SK-N-SH treated with all-trans-retinoic acid at 6 μM for 48 hours (cell line): ENCODE measurements at regions not wholly inside any gene's neighbourhood (a gene's known extent, or its start where the extent isn't known, plus 50 kb on each side); places are given as distances from the start of the nearest gene placed in this dataset.

Experiments used
- BACH2 ChIP-seq: fragments of 250-450 bp; sonication (Bioruptor Pico); IDR thresholded peaks from 2 replicates; pipeline ENCODE4 v1.9.0; 2021; ENCODE audit warnings: mild to moderate bottlenecking, borderline replicate concordance
- PPARA ChIP-seq: fragments of 250-450 bp; sonication (Bioruptor Pico); IDR thresholded peaks from 2 replicates; pipeline ENCODE4 v1.5.0; 2020; ENCODE audit warnings: mild to moderate bottlenecking, borderline replicate concordance
- RARB ChIP-seq: fragments of 250-450 bp; sonication (Bioruptor Pico); IDR thresholded peaks from 2 replicates; pipeline ENCODE4 v1.8.0; 2021; ENCODE audit warnings: mild to moderate bottlenecking, moderate library complexity
- TCF4 ChIP-seq: fragments of 250-450 bp; sonication (Bioruptor Pico); IDR thresholded peaks from 2 replicates; pipeline ENCODE4 v1.8.0; 2021; ENCODE audit warnings: mild to moderate bottlenecking, moderate library complexity, borderline replicate concordance
- ZC3H10 ChIP-seq: fragments of 250-450 bp; sonication (Bioruptor Pico); IDR thresholded peaks from 2 replicates; pipeline ENCODE4 v1.5.1; 2021; ENCODE audit warnings: mild to moderate bottlenecking, moderate library complexity
- ZFP30 ChIP-seq: fragments of 450-650 bp; formaldehyde crosslinking; IDR thresholded peaks from 2 replicates; pipeline ENCODE4 v1.5.0; 2022; ENCODE audit warnings: mild to moderate bottlenecking, moderate library complexity
- TF ChIP-seq, protein P1 (sequence below): fragments of 250-450 bp; sonication (Bioruptor Pico); IDR thresholded peaks from 2 replicates; pipeline ENCODE4 v1.8.0; 2020; ENCODE audit warnings: mild to moderate bottlenecking, moderate library complexity, borderline replicate concordance

DNA sequence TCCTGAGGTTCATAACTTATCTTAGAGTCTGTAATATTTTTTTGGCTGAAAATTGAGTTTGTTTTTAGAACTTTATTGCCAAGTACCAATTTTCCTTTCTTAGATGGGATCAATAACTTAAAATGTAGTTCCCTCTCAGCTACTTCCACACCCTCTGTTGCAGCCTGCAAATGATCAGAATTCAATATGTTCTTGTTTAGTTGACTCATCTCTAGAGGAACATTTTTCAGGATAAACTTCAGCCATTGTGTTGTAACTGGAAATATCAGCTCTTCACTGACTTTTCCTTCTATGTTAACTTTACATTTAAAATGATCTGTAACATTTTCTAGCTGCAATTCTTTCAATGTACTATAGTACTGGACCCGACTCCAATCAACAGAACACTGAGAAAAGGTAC, 115.7 kb downstream of the ESM1 start:
- TF ChIP-seq PPARA: no peak
- no peak for TF ChIP-seq ZC3H10 (CRISPR knock-in tag)
- TF ChIP-seq ZFP30 (CRISPR knock-in tag): no peak
- no peak for TF ChIP-seq TCF4 (CRISPR knock-in tag)
- TF ChIP-seq, protein P1, sequence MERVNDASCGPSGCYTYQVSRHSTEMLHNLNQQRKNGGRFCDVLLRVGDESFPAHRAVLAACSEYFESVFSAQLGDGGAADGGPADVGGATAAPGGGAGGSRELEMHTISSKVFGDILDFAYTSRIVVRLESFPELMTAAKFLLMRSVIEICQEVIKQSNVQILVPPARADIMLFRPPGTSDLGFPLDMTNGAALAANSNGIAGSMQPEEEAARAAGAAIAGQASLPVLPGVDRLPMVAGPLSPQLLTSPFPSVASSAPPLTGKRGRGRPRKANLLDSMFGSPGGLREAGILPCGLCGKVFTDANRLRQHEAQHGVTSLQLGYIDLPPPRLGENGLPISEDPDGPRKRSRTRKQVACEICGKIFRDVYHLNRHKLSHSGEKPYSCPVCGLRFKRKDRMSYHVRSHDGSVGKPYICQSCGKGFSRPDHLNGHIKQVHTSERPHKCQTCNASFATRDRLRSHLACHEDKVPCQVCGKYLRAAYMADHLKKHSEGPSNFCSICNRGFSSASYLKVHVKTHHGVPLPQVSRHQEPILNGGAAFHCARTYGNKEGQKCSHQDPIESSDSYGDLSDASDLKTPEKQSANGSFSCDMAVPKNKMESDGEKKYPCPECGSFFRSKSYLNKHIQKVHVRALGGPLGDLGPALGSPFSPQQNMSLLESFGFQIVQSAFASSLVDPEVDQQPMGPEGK: no peak
- no peak for TF ChIP-seq RARB
- no peak for TF ChIP-seq BACH2 (CRISPR knock-in tag)
